Vagina (tissue), 2 donors: ENCODE measurements at regions not wholly inside any gene's neighbourhood (a gene's known extent, or its start where the extent isn't known, plus 50 kb on each side); places are given as distances from the start of the nearest gene placed in this dataset.

ENCODE experiments used
- POLR2A ChIP-seq, 2 donors: fragments of 450-650 bp; IDR thresholded peaks; one replicate each; pipeline ENCODE4 v1.6.1; 2017; ENCODE audit warnings: antibody characterized with exemption in 2 of 2, mild to moderate bottlenecking in 2 of 2, moderate library complexity in 2 of 2
- POLR2AphosphoS5 ChIP-seq, 2 donors: sonication (generic); formaldehyde crosslinking; IDR thresholded peaks; one replicate each; pipeline ENCODE4 v1.9.0; 2017; ENCODE audit warnings: antibody characterized with exemption in 2 of 2, mild to moderate bottlenecking in 2 of 2, low read depth in 1 of 2; ENCODE audit not compliant: insufficient read depth in 1 of 2
- TF ChIP-seq, protein P1 (sequence below), 3 experiments: fragments of 450-650 bp in 2 of 3; fragments of 200-600 bp in 1 of 3; sonication (generic) in 1 of 3; IDR thresholded peaks; one replicate each; pipeline ENCODE4 v1.5.1; 2017 to 2019; ENCODE audit warnings: antibody characterized with exemption in 3 of 3, mild to moderate bottlenecking in 2 of 3, moderate library complexity in 2 of 3

GRCh38 chr6:112590326-112590725 lies 243.2 kb downstream of the RFPL4B start:
- TF ChIP-seq POLR2AphosphoS5 (IDR thresholded peaks at IDR 0.05; ENCODE audit: insufficient read depth in 1 of 2, low read depth in 1 of 2): no peak
- TF ChIP-seq, protein P1, sequence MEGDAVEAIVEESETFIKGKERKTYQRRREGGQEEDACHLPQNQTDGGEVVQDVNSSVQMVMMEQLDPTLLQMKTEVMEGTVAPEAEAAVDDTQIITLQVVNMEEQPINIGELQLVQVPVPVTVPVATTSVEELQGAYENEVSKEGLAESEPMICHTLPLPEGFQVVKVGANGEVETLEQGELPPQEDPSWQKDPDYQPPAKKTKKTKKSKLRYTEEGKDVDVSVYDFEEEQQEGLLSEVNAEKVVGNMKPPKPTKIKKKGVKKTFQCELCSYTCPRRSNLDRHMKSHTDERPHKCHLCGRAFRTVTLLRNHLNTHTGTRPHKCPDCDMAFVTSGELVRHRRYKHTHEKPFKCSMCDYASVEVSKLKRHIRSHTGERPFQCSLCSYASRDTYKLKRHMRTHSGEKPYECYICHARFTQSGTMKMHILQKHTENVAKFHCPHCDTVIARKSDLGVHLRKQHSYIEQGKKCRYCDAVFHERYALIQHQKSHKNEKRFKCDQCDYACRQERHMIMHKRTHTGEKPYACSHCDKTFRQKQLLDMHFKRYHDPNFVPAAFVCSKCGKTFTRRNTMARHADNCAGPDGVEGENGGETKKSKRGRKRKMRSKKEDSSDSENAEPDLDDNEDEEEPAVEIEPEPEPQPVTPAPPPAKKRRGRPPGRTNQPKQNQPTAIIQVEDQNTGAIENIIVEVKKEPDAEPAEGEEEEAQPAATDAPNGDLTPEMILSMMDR (IDR thresholded peaks at IDR 0.05): no peak
- TF ChIP-seq POLR2A (IDR thresholded peaks at IDR 0.05): no peak
